ENCODE measurements at regions not wholly inside any gene's neighbourhood (a gene's known extent, or its start where the extent isn't known, plus 50 kb on each side); places are given as distances from the start of the nearest gene placed in this dataset.

GRCh38 chr7:36018816-36019484 is 134.1 kb upstream of the EEPD1 start:
- H3K4me3 ChIP-seq (ENCODE audit: low read length): no peak overlapping the region
- H3K9me3 ChIP-seq (ENCODE audit: control insufficient read depth, insufficient read depth, low read length): no peaks in the 10 kb centered on the region
- H3K4me1 ChIP-seq (ENCODE audit: control insufficient read depth, insufficient read depth, low read length): no peaks in the 10 kb centered on the region
- H3K27me3 ChIP-seq (ENCODE audit: control insufficient read depth, insufficient read depth, low read length): no peaks in the 10 kb centered on the region
- H3K27ac ChIP-seq (ENCODE audit: low read length): no peak overlapping the region
- DNase-seq (ENCODE audit: low read depth, low spot score): no peak
- no CpG with 5 or more reads among the region's 7 CpGs for WGBS (ENCODE audit: insufficient coverage, insufficient read length)
- H3K36me3 ChIP-seq (ENCODE audit: control insufficient read depth, insufficient read depth, low read length): no peaks in the 10 kb centered on the region

- H3K36me3 ChIP-seq (ENCODE audit: control insufficient read depth, insufficient read depth, low read length): no peaks in the 10 kb centered on the region
- no peaks in the 10 kb centered on the region for H3K9me3 ChIP-seq (ENCODE audit: control insufficient read depth, insufficient read depth, low read length)
- H3K4me3 ChIP-seq (ENCODE audit: low read length): no peak overlapping the region
- no CpG with 5 or more reads among the region's 4 CpGs for WGBS (ENCODE audit: insufficient coverage, insufficient read length)
- no peak for DNase-seq (ENCODE audit: low read depth, low spot score)
- H3K27ac ChIP-seq (ENCODE audit: low read length): no peak overlapping the region
- no peaks in the 10 kb centered on the region for H3K4me1 ChIP-seq (ENCODE audit: control insufficient read depth, insufficient read depth, low read length)
- H3K27me3 ChIP-seq (ENCODE audit: control insufficient read depth, insufficient read depth, low read length): no peaks in the 10 kb centered on the region
These were observed 133.5 kb upstream of the EEPD1 start for GRCh38 chr7:36019538-36019937.

- Histone ChIP-seq H3K4me3 (ENCODE audit: low read length) (no peak overlapping the region), H3K4me1 (ENCODE audit: control insufficient read depth, insufficient read depth, low read length) (no peaks in the 10 kb centered on the region), H3K9me3 (ENCODE audit: control insufficient read depth, insufficient read depth, low read length) (no peaks in the 10 kb centered on the region), H3K27me3 (ENCODE audit: control insufficient read depth, insufficient read depth, low read length) (no peaks in the 10 kb centered on the region), H3K36me3 (ENCODE audit: control insufficient read depth, insufficient read depth, low read length) (no peaks in the 10 kb centered on the region), H3K27ac (ENCODE audit: low read length) (no peak overlapping the region)
- WGBS (ENCODE audit: insufficient coverage, insufficient read length): no CpG with 5 or more reads among the region's 7 CpGs
- no peak for DNase-seq (ENCODE audit: low read depth, low spot score)
These were observed 133.1 kb upstream of the EEPD1 start for GRCh38 chr7:36019980-36020379.

- H3K27me3 ChIP-seq (ENCODE audit: control insufficient read depth, insufficient read depth, low read length): no peaks in the 10 kb centered on the region
- no peaks in the 10 kb centered on the region for H3K36me3 ChIP-seq (ENCODE audit: control insufficient read depth, insufficient read depth, low read length)
- H3K27ac ChIP-seq (ENCODE audit: low read length): no peak overlapping the region
- WGBS (ENCODE audit: insufficient coverage, insufficient read length): no CpG with 5 or more reads among the region's 5 CpGs
- peak; percentile 35 for DNase-seq (ENCODE audit: low read depth, low spot score)
- no peak overlapping the region for H3K4me3 ChIP-seq (ENCODE audit: low read length)
- H3K4me1 ChIP-seq (ENCODE audit: control insufficient read depth, insufficient read depth, low read length): no peaks in the 10 kb centered on the region
- no peaks in the 10 kb centered on the region for H3K9me3 ChIP-seq (ENCODE audit: control insufficient read depth, insufficient read depth, low read length)
These were observed 131.7 kb upstream of the EEPD1 start for GRCh38 chr7:36021367-36021766.

- H3K4me3 ChIP-seq (ENCODE audit: low read length): no peak overlapping the region
- no peaks in the 10 kb centered on the region for H3K27me3 ChIP-seq (ENCODE audit: control insufficient read depth, insufficient read depth, low read length)
- H3K4me1 ChIP-seq (ENCODE audit: control insufficient read depth, insufficient read depth, low read length): no peaks in the 10 kb centered on the region
- no peaks in the 10 kb centered on the region for H3K36me3 ChIP-seq (ENCODE audit: control insufficient read depth, insufficient read depth, low read length)
- WGBS (ENCODE audit: insufficient coverage, insufficient read length): no CpG with 5 or more reads among the region's 11 CpGs
- no peak overlapping the region for H3K27ac ChIP-seq (ENCODE audit: low read length)
- DNase-seq (ENCODE audit: low read depth, low spot score): no peak
- H3K9me3 ChIP-seq (ENCODE audit: control insufficient read depth, insufficient read depth, low read length): no peaks in the 10 kb centered on the region
These were observed 131.0 kb upstream of the EEPD1 start for GRCh38 chr7:36021917-36022550.

- H3K27me3 ChIP-seq (ENCODE audit: control insufficient read depth, insufficient read depth, low read length): no peaks in the 10 kb centered on the region
- H3K4me3 ChIP-seq (ENCODE audit: low read length): no peak overlapping the region
- no peak overlapping the region for H3K27ac ChIP-seq (ENCODE audit: low read length)
- no peaks in the 10 kb centered on the region for H3K36me3 ChIP-seq (ENCODE audit: control insufficient read depth, insufficient read depth, low read length)
- no peaks in the 10 kb centered on the region for H3K9me3 ChIP-seq (ENCODE audit: control insufficient read depth, insufficient read depth, low read length)
- no peak for DNase-seq (ENCODE audit: low read depth, low spot score)
- no CpG with 5 or more reads among the region's 2 CpGs for WGBS (ENCODE audit: insufficient coverage, insufficient read length)
- no peaks in the 10 kb centered on the region for H3K4me1 ChIP-seq (ENCODE audit: control insufficient read depth, insufficient read depth, low read length)
These were observed 130.0 kb upstream of the EEPD1 start for GRCh38 chr7:36023033-36023560.

- Histone ChIP-seq H3K9me3 (ENCODE audit: control insufficient read depth, insufficient read depth, low read length) (no peaks in the 10 kb centered on the region), H3K27ac (ENCODE audit: low read length) (no peak overlapping the region), H3K36me3 (ENCODE audit: control insufficient read depth, insufficient read depth, low read length) (no peaks in the 10 kb centered on the region), H3K27me3 (ENCODE audit: control insufficient read depth, insufficient read depth, low read length) (no peaks in the 10 kb centered on the region), H3K4me3 (ENCODE audit: low read length) (no peak overlapping the region), H3K4me1 (ENCODE audit: control insufficient read depth, insufficient read depth, low read length) (no peaks in the 10 kb centered on the region)
- DNase-seq (ENCODE audit: low read depth, low spot score): no peak
- no CpG with 5 or more reads among the region's 4 CpGs for whole genome bisulfite sequencing (ENCODE audit: insufficient coverage, insufficient read length)
These were observed 127.9 kb upstream of the EEPD1 start for GRCh38 chr7:36025190-36025589.

- no CpG with 5 or more reads among the region's 4 CpGs for WGBS (ENCODE audit: insufficient coverage, insufficient read length)
- H3K27ac ChIP-seq (ENCODE audit: low read length): no peak overlapping the region
- H3K4me1 ChIP-seq (ENCODE audit: control insufficient read depth, insufficient read depth, low read length): no peaks in the 10 kb centered on the region
- no peaks in the 10 kb centered on the region for H3K9me3 ChIP-seq (ENCODE audit: control insufficient read depth, insufficient read depth, low read length)
- DNase-seq (ENCODE audit: low read depth, low spot score): no peak
- no peaks in the 10 kb centered on the region for H3K27me3 ChIP-seq (ENCODE audit: control insufficient read depth, insufficient read depth, low read length)
- H3K36me3 ChIP-seq (ENCODE audit: control insufficient read depth, insufficient read depth, low read length): no peaks in the 10 kb centered on the region
- no peak overlapping the region for H3K4me3 ChIP-seq (ENCODE audit: low read length)
These were observed 123.7 kb upstream of the EEPD1 start for GRCh38 chr7:36029311-36029710.

- H3K27me3 ChIP-seq (ENCODE audit: control insufficient read depth, insufficient read depth, low read length): no peaks in the 10 kb centered on the region
- no peaks in the 10 kb centered on the region for H3K36me3 ChIP-seq (ENCODE audit: control insufficient read depth, insufficient read depth, low read length)
- H3K9me3 ChIP-seq (ENCODE audit: control insufficient read depth, insufficient read depth, low read length): no peaks in the 10 kb centered on the region
- no peak overlapping the region for H3K4me3 ChIP-seq (ENCODE audit: low read length)
- no peaks in the 10 kb centered on the region for H3K4me1 ChIP-seq (ENCODE audit: control insufficient read depth, insufficient read depth, low read length)
- H3K27ac ChIP-seq (ENCODE audit: low read length): no peak overlapping the region
- WGBS (ENCODE audit: insufficient coverage, insufficient read length): no CpG with 5 or more reads among the region's 3 CpGs
- no peak for DNase-seq (ENCODE audit: low read depth, low spot score)
These were observed 123.1 kb upstream of the EEPD1 start for GRCh38 chr7:36029853-36030515.

- no CpG with 5 or more reads among the region's 5 CpGs for WGBS (ENCODE audit: insufficient coverage, insufficient read length)
- H3K27ac ChIP-seq (ENCODE audit: low read length): no peak overlapping the region
These were observed 120.7 kb upstream of the EEPD1 start for GRCh38 chr7:36032361-36032818.

More at GRCh38 chr7:36032361-36032818, 120.7 kb upstream of the EEPD1 start:
- H3K36me3 ChIP-seq (ENCODE audit: control insufficient read depth, insufficient read depth, low read length): no peaks in the 10 kb centered on the region
- no peaks in the 10 kb centered on the region for H3K9me3 ChIP-seq (ENCODE audit: control insufficient read depth, insufficient read depth, low read length)
- H3K4me1 ChIP-seq (ENCODE audit: control insufficient read depth, insufficient read depth, low read length): no peaks in the 10 kb centered on the region
- H3K27me3 ChIP-seq (ENCODE audit: control insufficient read depth, insufficient read depth, low read length): no peaks in the 10 kb centered on the region
- no peak for DNase-seq (ENCODE audit: low read depth, low spot score)
- H3K4me3 ChIP-seq (ENCODE audit: low read length): no peak overlapping the region

All from iPS DF 6.9 (cell line).